ENCODE measurements at regions not wholly inside any gene's neighbourhood (a gene's known extent, or its start where the extent isn't known, plus 50 kb on each side); places are given as distances from the start of the nearest gene placed in this dataset.

GRCh38 chr1:229116114-229116513 lies 154.8 kb upstream of the RAB4A start:
- TF ChIP-seq CTCF (IDR thresholded peaks at IDR 0.05) (no peak), POLR2A (IDR thresholded peaks at IDR 0.05) (no peak)

Data from breast epithelium (tissue), 3 donors.